A172 (cell line): ENCODE measurements at regions not wholly inside any gene's neighbourhood (a gene's known extent, or its start where the extent isn't known, plus 50 kb on each side); places are given as distances from the start of the nearest gene placed in this dataset.
"Not testable (repeated sequence)": the region's sequence is repeated elsewhere in the genome, so short reads cannot be mapped to it uniquely, and the experiment has no call there.

ENCODE experiments used
- DNase-seq: peaks from one replicate; pipeline ENCODE4 v3.0.0-alpha.2; 2015; ENCODE audit warnings: low spot score

DNA sequence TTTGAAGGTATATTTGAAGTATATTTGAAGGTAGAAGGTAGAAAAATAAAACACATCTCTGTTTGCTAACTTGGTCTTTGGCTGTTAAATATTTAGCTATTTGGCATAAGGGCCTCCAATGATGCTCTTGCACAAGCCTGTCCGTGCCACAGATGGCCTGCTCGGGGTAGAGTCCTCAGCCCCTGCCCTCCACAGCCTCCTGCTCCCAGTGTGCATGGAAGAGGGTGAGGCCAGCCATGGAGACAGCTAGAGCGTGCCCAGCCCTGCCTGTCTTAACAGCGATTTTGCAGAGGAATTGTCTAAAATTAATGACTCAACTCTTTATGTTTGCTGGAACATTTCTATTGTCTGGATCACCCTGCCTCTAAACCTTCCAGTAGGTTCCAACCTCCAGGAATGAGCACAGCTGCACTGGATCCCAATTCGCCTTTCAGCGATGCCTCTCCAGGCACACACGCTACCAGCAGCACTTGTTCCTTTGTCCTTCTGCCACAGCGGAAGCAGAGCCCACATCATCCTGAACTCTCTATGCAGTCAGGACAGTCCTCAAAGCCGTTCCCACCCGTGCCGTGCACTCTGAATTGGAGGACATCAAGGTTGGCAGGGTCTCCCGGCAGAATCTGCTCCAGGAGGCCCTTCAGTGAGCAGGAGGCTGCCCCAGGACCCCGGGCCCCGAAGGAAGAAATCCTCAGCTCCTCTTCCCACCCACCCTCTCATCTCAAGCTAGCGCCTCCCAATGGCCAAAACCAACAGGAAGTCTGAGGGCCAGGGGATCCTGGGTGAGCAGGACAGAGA is 254.0 kb upstream of the IRX1 start:
- DNase-seq, result no peak

DNA sequence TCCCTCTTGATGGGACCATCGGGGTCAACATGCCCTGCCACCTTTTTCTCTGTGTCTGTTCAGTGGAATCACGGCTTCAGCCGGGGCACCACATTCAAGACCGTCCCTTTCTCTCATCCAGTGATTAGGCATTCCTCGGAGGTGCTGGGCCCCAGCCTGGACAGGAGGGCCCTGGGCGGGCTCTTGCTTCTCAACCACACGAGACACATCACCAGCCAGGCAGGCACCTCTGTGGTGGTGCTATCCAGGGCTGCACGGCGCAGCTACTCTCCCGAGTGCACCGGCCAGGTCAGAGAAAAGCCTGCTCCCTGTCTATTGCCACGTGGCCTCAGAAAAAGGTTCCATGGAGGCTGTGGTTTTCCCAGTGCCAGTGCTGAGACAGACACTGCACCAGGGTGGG is 255.2 kb upstream of the IRX1 start:
- DNase-seq, result no peak

GRCh38 chr5:3339798-3340115 is 255.9 kb upstream of the IRX1 start:
- DNase-seq, result no peak

DNA sequence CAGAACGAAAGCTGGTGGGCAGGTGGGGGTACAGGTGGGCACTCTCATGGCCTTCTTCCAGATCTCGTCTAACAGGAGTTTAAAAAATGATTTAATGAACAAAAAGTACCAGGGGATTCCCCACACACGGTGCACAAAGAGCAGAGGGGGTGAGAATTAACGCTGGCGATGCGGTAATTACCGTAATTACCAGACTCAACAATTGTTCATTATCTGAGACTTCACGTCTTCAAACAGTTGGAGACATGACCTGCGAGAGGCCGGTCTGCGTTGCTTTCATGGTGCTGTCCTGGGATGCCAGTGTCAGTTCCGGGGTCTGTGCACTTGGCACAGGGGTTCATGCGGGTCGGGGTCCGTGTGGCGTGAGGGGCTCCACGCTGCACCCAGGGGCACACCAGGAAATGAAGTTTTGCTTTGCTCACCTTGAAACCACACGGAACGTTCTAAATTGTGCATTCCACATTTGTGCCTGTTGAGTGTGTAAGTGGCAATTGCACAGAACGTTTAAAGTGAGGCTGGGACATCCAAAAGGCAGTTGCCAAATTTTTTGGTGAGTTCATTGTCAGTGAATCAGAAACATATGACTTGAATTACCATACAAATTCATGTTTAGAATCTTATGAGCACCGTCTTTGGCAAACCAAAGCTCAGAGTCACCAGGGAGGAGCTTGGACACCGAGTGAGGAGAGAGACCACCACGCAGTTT is 256.4 kb upstream of the IRX1 start:
- no peak for DNase-seq

DNA sequence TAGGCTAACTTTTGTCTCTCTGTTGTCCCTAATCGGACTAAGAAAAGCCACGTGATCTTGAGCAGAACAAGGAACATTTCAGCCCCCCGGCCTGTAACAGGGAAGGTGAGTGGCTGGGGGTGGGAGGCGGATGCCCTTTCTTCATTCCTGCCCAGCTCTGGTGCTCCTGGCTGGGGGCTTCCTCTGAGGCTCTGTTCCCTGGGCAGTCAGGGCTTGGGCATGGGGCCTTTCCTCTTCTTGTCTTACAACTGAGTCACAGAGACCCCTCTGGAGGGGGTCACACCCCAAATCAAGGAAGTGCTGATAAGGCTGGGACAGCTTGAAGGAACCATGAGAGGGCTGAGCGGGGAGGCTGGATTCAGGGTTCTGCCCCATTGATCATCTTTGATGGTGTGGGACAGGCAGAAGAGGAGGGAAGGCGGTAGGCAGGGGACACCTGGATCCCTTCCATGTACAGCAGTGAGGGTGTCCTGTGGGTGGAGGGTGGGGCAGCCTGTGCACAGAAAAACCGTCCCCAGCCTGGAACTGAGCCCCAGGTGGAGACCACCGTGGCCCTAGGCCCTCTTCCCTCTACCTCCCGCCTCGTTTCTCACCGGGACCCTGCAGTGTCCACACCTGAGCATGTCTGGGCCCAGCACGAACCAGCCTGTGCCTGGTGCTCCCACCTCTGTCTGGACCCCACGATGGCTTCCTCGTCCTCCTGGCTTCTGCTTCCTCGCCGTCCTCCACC is 257.7 kb upstream of the IRX1 start:
- DNase-seq, result no peak

- no peak for DNase-seq
Observed at GRCh38 chr5:3336666-3337065, 259.0 kb upstream of the IRX1 start.

GRCh38 chr5:3335301-3335700 is 260.3 kb upstream of the IRX1 start:
- no peak for DNase-seq

GRCh38 chr5:3333836-3334235 is 261.8 kb upstream of the IRX1 start:
- no peak for DNase-seq

DNA sequence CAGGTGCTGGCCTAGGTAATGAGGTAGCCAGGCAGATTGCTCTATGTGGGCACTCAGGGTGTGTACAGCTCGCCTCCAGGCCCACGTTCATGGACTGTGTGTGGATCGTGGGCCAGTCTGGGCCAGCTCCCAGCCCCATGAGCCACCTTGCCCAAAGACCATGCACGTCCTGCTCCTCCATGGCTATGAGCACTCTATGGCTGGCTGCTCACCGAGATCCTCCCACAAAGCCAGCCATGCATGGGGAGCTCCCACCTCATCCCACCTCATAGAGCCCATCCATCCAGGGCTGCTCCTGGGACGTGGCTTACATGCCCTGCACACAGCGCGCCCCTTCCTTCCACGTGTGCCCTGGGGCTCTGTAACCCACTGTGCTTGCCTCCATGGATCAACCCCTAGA is 262.5 kb upstream of the IRX1 start:
- DNase-seq, result no peak

GRCh38 chr5:3331819-3332218 is 263.8 kb upstream of the IRX1 start:
- no peak for DNase-seq

- no peak for DNase-seq
Observed at GRCh38 chr5:3330442-3330841, 265.2 kb upstream of the IRX1 start.

- no peak for DNase-seq
Observed at GRCh38 chr5:3329427-3329826, 266.2 kb upstream of the IRX1 start.

- no peak for DNase-seq
Observed at GRCh38 chr5:3326841-3327232, 268.8 kb upstream of the IRX1 start.

GRCh38 chr5:3325972-3326840 is 269.4 kb upstream of the IRX1 start:
- no peak for DNase-seq

DNA sequence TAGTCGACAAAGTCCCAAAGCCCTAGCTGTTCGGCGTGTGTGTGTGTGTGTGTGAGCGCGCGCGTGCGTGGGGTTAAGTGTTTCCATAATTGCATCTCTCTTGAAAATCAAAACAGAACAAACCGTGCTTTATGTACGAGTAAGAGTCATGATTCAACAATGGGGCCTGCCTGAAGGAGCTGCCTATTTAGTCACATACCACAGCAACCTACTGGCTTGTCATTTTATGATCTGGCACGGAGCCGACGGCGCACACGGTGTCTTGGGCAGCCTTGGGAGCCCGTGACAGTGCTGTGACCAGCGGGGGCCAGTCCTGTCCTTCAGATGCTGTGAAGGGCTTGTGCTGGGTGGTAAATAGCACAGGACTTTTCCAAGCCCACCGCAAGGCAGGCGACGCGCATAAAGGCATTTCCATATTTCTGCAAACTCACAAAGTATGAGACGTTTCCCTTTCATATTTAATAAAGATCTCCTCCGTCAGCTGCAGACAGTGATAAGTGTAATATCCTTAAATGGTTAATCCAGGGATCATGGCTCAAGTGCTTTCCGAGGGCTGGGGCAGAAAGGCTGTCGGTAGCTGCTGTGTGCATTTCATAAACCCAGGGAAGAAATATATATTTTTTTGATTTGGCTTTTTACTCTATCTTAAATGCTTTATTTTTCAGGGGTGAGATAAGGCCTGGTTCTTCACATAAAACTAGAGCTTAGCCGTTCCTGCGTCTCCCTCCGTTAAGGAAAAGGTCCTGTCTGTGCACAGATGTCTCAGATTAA is 270.2 kb upstream of the IRX1 start:
- DNase-seq, result no peak

DNA sequence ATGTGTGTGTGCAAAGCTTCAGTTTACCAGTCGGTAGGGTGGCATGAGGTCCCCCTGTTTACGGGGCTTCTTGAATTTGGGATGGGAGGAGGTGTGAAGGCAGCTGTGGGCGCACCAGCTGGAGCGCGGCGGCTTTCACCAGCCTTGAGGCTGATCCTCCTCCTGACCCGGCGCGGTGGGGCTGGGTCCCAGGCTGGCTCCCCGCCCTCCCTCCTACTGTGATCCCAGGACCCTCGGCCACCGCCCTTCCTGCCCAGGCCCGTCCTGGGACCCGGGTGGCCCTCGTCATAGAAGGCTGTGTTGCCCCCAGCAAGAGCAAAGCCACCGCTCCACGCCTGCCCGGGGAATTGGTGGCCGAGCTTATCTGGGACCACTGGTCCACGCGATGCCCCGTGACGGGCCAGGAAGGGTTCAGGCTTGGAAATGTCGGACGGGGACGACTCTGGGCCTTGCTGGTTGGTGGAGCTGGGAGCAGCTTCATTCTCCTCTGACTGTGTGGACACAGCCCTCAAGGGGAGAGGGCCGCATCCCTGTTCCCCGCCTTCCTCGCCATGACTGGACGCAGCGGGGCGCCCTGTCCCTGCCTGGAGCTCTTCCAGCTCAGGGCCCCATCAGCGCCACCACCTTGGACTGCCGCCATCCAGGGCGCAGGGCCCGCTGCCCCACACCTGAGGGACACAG is 271.1 kb upstream of the IRX1 start:
- DNase-seq, result no peak

DNA sequence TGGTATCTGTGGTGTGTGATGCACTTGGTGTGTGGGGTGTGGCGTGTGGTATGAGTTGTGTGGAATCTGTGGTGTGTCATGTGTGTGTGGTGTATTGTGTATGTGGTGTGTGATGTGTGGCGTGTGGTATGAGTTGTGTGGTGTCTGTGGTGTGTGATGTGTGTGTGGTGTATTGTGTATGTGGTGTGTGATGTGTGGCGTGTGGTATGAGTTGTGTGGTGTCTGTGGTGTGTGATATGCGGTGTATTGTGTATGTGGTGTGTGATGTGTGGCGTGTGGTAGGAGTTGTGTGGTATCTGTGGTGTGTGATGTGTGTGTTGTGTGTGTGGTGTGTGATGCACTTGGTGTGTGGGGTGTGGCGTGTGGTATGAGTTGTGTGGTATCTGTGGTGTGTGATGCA is 271.7 kb upstream of the IRX1 start:
- DNase-seq, result not testable (repeated sequence)

DNA sequence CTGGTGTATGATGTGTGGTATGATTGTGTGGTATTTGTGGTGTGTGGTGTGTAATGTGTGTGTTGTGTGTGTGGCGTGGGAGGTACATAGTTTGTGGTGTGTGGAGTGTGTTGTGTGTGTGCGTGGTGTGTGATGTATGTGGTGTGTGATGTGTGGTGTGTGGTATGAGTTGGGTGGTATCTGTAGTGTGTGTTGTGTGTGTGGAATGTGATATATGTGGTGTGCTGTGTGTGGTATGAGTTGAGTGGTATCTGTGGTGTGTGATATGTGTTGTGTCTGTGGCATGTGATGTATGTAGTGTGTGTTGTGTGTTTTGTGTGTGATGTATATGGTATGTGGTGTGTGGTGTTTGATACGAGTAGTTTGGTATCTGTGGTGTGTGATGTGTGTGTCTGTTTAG is 272.5 kb upstream of the IRX1 start:
- DNase-seq, result no peak

DNA sequence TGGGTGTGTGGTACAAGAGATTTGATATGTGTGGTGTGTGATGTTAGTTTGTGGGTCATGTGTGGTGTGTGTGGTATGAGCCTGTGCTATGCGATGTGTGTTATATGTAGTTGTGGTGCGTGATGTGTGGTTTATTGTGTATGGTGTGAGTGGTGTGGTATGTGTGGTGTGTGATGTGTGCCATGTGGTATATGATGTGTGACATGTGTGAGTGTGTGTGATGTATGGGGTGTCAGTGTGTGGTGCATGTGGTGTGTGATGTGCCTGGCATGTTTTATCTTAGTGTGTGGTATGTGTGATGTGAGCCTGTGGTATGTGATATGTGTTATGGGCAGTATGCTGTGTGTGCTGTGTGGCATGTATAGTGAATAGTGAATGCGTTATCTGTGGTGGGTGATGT is 273.0 kb upstream of the IRX1 start:
- DNase-seq, result no peak

DNA sequence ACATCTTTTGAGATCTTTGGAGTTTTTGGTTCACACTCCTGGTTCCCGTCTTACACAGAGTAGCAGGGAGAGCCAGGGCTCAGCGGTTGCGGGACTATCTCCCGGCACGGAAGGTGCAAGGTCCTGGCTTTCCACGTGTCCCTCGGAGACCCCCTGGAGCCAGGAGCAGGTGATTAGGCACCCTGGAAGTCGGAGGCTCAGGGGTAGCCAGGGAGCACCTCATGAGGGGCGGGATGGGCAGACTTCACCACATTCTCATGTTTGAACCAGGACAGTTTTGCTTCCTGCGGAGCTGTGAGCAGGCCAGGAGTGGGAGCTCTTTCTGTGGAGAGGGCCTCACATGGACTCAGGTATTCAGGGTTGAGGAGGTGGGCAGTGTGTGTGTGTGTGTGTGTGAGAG is 273.7 kb upstream of the IRX1 start:
- no peak for DNase-seq
